ENCODE measurements at regions not wholly inside any gene's neighbourhood (a gene's known extent, or its start where the extent isn't known, plus 50 kb on each side); places are given as distances from the start of the nearest gene placed in this dataset.

DNA sequence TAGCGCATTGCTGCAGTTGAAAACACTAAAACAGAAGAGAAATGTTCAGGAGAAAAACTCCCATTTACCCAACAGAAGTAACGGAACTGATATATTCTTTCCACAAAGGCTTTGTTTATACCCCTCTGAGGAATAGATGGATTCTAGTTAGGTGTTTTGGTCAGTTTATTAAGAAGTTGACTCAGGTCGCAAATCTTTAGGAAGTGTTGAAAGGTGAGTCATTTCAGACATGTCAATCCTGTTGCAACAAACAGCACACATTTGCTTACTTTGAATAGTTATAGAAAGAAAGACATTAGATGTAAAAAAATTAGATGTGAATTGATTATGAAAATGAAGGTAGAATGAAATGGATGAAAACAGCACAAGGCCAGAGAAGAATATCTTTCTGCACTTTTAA is 941.0 kb downstream of the KCNJ2 start:
- DNase-seq: no peak

DNA sequence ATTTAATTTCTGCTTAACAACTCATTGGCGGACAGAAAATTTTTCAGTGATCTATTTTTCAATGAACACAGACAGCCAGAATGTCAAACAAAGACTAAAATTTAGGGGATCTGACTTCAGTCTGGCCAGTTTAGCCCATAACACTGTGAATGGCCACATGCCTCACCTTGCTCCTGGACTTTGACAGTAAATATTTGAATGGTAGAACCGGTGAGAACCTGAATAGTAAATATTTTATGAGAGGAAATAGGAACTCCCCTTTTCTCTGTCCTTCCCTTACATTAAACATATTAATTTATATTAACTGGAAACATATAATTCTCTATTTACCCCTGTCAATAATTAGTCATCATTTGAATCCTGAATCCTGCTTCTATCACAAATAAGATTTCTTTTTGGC is 942.1 kb downstream of the KCNJ2 start:
- no peak for DNase-seq

DNA sequence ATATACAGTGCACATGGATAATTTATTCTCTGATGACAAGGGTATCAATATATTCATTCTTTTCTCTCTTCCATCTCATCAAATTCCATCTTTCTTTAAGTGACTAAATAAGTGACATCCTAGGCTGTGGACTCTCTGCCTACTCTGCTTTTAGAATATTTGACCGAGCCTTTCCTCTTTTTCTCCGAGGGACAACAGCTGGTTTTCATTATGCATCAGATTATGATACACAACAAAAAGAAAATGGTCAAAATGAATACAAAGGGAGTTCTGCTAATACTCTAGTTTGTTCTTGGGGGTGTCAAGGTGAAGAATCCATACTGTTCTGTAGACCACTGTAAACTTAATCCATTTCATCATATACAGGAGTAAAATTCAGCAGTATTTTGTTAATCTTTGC is 942.6 kb downstream of the KCNJ2 start:
- DNase-seq: no peak

DNA sequence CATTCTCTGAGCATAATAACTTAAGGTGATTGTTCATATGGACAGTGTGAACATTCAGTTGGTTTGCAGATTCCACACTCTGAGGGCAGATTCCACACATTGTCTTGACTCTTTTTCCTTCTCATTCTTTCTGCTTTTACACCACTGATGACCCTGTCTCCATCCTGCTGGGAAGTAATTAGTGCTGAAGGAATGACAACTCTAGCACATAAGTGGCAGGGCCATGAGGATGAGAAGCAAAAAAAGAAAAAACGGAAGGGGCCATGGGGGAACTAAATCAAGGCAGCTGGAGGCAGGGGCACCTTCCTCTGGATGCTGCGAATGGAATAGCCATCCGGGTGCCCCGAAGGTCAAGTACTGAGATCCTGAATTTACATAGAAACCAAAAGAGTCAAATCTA is 944.0 kb downstream of the KCNJ2 start:
- no peak for DNase-seq

DNA sequence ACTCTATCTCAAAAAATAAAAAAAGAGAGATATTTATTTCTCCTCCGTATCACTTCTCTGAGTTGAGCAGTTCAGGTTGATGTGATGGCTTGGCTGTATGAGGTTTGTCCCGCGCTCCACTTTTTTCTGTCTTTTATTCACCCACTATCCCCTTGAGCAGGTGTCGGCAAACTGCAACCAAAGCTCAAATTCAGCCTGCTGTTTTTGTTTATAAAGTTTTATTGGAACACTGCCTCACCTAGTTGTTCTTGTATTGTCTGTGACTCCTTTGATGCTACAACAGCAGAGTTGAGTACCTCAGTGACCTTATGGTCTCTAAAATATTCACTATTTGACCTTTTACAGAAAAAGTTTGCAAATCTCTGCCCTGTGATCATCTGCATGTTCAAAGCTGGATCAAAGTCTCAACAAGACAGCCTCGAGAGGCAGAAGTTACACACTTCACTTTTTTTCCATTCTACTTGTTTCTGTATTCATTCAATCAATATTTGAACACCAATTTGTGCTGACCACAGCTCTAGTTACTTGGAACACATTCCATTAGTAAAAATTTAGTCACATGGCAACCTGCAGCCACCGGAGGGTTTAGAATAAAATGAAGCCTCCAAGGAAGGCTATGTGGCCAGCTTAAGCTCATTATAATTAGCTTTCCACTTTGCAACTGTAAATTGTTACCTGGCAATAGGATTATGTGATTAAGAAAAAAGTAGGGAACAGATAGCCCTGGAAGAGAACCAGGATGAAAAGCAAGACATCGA is 945.8 kb downstream of the KCNJ2 start:
- DNase-seq: no peak

DNA sequence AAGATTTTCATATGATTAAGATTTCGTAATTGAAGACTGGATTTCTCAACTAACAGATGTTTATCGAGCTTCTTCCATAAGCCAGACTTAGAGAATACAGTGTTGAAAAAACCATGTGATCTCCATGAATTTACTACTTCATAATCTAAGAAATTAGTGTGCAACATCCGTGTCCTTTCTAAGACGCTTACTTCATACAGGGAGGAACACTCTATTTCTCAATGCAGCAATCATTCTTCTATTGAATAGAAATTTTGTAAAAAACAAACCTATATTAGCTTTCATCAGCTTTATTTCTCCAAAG is 946.3 kb downstream of the KCNJ2 start:
- DNase-seq: no peak

DNA sequence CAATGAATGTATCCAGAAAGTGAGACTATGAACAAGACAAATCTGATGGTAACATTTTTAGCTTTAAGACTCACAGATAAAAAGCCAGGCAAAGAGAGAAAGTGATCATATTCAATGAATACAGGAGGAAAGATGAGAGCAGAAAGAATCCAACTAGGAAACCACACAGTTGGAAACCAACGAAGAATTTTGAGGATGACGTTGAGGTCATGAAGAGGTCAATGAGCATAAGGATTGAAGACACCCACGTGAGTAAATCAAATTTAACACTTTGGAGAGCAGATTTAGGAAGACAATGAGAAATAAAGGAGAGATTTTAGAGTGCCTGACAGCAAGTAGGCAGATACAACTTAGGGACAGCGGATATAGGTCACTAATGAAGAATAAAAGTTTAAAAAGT is 948.1 kb downstream of the KCNJ2 start:
- DNase-seq: no peak

DNA sequence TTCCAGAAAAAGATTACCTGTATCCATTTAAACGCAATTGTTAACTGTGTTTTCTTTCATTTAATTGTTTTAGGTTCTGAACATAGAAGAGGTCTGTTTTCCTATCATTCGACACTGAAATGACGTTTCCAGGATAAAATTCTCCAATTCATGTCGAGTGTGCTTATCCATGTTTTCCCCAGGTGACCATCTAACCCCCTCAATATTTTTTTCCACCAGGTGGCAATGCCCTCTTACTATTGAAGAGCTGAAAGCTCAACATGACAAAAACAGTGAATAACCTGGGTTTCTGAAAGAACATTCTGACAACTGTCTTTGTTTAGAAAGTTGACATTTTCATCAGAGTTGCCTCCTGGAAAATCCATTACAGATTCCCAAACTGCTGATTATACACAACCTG is 948.7 kb downstream of the KCNJ2 start:
- no peak for DNase-seq

DNA sequence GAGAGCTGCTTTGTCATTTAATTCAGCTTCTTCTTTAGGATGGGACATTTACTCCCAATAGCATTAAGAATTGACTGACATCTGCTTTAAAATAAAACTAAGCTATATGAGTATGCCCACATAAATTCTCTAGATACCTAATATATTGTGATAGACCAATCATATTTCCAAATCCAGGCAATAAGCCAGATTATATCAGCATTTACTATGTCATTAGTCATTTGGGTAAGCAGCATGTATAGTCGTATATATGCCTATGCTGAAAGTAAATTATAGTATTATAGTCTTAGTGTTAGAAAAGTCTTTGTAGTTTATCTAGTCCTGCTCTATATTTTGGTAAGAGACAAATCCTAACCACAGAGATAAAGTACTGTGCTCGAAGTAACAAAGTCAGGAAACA is 958.1 kb downstream of the KCNJ2 start:
- DNase-seq: no peak

DNA sequence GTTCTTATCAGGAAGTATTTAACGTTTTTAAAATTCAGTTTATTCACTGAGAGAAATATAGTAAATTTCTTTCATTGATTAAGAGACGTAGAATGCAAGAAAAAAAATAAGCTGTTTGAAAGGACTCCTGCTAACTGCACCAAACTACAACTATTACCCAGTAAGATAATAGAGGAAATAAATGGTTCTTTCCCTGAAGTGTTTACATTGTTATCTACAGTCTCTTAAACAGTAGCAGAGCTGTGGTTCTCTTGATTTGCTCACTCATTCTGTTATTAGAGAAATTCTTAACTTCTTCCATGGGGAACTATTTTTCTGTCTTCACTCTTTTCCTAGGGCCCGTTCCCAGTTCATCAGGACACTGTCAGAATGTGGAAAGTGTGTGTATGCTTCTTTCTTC is 973.0 kb downstream of the KCNJ2 start:
- no peak for DNase-seq

DNA sequence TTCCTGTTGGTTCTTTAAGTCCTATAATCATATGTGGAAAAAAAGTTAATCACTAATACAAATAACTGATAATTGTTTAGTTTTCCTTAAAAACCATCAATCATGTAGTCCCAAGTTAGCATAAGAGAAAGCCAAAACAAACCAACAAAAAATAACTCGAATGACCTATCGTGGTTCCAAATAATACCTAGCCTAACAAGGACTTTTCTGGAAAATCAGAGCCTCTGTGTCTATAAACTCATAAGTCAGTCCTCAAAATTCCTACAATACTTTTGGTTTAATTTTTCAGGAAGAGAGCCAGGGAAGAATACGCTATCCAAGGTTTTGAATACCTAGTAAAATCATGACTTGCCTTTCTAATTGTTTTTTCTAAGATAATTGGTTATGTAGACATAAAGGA is 975.3 kb upstream of the SOX9 start:
- no peak for DNase-seq

DNA sequence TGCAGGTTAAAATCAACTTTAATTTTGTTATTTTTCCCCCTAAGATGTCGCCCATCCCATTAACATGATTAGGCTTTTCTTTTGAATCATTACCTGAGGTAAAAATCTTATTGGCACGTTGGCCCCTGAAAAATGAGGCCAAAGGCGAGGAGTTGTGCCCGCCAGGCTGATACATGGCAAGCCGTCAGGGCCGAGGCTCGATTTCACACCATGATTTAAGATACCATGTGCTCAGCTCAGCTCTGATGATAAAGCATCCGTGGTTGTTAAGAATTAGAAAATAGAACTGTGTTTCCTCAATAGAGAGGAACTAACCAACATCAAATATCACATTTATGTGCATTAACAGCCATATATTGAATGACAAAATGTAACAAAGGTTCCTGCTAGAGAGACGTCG is 972.9 kb upstream of the SOX9 start:
- no peak for DNase-seq

DNA sequence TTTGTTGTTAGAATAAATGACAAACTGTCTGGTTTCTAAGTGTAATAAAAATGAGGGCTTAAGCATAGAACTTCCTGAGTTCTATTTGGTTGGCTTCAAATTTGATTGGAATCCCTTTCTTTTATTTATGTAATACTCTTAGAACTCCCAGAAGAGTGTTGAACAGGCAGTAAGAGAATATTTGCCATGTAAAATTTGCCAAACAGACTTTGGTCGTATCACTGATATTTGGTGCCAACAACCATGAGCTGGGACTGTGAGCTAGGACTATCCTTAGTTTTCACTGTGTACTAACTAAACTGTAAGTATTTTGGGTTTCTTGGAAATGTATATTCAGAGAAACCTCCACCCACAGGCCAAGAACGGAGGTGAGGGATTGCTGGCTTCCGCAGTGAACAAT is 971.2 kb upstream of the SOX9 start:
- DNase-seq: no peak

DNA sequence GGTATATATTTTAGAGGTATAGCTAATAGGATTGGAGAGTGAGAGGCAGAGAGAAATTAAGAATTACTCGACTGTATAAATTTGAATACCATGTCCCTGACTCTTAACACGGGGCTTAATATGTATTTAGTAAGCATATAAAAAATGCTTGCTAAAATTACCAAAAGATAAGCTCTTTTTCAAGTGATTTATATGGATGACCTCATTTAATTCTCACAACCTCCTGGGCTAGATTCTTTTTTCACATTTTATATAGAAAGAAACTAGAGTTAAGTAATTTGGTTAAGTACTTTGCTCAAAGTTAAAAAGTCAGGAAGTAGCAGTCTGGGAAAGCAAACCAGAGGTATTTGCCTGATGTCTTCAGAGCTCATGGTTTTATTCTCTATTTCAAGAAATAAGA is 963.5 kb upstream of the SOX9 start:
- no peak for DNase-seq

DNA sequence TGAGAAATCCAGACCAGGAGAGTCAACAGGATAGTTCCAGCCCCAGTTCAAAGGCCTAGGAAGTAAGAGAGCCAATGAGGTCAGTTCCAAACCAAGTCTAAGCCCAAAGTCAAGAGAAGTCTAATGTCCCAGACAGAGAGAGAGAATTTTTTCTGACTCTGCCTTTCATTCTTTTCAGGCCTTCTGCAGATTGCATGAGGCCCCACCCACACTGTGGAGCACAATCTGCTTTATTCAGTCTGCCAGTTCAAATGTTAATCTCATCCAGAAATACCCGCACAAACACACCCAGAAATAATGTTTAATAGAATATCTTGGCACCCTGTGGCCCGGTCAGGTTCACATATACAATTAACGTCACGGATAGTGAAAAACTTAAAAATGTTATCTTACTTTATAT is 962.4 kb upstream of the SOX9 start:
- no peak for DNase-seq

DNA sequence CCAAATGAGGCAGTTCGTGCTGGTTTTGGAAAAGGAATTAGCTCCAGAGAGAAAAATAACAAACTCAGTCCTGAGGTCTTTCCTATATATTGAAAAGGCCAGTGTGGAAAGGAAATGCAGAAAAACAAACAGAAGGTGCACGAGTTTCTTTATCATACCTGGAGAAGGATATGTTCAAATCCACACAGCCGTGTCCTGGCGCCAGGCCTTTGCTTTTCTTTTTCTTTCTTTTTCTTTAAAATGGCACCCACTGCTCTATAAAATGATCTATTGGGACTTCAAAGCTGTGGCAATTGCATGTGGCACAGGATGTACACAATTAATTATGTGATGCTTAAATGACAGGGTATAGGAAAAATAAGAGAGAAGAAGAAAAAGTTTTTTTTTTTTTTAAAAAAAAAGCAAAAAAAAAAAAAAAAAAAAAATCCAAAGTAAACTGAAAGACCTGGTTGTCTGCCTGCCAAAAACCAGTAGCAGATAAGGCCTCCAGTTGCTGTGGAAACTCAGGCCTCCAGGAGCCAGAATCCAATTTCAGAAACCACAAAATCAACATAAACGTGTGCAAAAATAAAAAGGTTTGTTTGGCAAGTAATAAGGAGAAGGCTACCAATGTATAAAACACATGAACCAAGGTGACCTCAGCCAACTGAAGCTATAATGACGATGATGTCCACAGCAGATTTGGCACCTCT is 957.6 kb upstream of the SOX9 start:
- no peak for DNase-seq

DNA sequence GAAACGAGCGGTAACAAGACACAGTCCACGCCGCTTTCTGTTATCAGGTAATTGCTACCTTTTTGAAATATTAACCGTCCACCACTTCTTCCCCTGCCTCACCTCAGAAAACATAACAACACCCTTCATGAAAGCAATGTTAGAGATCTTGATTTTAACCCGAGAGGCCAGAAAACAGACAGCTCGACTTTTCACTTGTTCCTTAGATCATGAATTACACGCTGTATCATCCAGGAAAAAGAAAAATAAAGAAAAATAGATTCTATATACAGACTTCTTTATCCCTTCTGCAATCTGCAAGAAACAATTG is 957.1 kb upstream of the SOX9 start:
- no peak for DNase-seq

DNA sequence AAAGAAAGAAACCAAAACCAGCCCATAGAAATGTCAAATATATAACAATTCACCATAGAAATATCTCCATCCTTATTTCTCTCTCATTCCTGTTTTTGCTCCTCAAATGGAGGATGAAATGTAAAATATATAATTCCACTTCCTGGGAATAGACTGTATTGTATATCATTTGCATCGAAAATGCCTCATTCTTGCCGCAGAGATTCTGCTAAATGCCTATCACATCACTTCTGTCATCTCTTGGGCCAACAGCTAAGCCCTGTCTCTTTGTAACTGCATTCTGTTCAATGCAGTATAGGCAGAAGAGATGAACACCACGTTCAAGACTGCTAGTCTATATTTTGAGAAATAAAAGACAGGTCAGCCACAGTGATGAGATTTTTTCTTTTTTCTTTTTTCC is 956.3 kb upstream of the SOX9 start:
- no peak for DNase-seq

DNA sequence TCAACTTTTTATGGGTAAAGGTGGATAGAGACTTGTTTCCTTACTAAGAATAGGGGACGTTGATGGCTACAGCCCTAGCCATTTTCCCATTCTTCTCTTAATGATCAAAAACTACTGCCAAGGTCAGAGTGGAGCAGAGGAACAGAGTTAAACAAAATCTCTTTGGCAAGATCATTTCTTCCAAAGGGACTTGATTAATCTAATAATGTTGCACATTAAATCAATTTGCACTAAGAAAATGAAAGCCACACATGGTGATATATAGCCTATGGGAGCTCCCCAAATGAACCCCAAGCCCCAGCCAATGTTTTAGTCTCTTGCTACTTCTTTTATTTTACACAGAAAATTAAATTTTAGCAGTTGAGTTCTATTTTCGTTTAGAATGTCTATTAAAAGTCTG is 954.5 kb upstream of the SOX9 start:
- no peak for DNase-seq

DNA sequence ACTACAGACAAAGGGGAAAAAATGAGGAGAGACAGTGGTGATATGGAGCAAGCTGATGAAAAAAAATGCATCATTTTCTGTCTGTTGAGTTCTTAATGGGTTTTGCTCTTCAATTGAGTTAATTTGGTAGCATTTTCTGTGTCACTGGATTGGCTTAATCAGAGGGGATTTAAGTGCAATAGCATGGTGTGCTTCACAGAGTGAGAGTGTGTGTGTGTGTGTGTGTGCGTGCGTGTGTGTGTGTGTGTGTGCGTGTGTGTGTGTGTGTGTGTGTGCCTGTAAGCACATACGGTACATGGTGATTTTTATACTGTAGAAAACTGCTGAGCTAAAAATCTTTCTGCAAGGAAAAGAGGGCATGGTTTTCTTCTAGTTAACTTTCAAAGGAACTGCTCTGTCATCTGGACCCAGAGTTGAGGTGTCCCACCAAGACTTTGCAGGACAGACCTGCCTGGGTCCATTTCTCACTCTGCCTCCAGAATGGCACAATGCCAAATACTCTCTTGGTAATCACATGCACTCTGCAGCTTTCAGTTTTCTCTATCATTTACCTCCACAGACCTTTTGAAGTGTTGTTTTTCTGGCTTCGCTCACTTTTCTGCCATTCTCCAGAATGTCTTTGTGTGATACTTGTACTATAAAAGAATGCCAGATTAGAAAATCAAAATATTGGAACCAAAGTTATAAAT is 952.6 kb upstream of the SOX9 start:
- no peak for DNase-seq

DNA sequence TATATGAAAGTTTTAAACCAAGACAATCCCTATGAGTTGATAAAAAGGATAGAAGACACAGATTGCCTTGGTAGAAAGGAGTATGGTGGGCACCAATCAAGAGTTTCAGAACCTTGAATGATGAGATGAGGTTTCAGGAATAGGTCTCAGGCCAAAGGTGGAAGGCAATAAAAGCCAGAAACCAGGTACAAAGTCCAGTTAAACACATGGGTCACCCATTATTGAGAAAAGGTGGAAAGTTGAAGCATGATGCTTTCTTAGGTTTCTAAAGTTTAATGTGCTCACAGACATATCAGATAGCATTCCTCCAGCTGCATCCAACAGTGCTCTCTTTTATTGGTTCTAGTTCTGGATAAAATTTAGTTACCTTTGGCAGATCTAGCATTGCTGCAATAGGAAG is 950.8 kb upstream of the SOX9 start:
- DNase-seq: no peak

DNA sequence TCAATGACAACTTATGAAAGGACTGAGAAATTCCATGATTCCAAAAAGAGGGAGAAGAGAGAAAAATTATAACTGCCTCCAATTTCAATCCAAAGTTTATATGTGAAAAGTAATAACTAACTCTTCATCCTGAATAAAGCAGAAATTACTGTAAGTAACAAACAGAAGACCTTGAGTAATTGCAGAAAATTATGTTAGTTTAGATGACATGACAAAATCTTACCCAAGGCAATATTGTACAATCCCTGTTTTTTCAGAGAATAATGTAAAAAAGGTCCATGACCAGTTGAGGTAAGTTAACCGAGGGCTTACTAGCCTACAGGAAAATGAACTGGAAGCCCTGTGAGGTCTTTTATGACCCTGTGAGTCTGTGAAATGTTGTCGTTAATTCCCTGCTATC is 949.5 kb upstream of the SOX9 start:
- DNase-seq: no peak

DNA sequence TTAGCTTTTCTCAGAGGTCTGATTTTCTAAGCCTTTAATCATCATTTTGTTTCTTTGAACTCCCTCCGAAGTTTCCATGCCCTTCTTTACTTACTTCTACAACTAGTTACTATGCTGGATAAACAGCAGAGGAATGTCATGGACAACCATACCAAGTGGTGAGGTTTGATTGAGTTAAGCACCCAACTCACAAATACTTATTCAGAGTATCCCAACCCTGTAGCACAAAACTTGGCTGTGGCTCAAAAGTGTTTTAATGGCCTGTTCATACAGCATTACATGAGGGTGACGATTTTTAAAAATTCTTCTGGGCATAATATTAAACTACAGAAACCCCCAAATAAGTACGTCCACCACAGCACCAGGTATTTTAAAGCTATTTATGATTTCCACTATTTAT is 946.8 kb upstream of the SOX9 start:
- DNase-seq: no peak

DNA sequence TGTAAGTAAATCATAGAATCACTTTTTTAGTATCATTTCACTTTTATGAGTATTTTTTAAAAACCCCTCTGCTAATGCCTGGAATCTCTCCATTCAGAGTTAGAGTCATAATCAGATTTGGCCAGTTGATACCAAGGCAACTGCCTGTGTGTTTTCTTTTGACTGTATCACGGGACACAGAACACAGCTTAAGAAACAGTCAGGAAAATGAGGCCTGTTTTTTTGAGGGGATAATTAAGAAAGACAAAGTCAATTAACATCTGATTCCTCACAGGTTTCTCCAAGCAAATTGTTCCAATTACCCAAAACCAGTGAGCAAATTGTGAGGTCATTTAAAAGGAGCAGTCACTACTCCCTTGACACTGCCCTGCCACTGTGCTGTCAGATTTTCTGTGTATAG is 944.5 kb upstream of the SOX9 start:
- no peak for DNase-seq

DNA sequence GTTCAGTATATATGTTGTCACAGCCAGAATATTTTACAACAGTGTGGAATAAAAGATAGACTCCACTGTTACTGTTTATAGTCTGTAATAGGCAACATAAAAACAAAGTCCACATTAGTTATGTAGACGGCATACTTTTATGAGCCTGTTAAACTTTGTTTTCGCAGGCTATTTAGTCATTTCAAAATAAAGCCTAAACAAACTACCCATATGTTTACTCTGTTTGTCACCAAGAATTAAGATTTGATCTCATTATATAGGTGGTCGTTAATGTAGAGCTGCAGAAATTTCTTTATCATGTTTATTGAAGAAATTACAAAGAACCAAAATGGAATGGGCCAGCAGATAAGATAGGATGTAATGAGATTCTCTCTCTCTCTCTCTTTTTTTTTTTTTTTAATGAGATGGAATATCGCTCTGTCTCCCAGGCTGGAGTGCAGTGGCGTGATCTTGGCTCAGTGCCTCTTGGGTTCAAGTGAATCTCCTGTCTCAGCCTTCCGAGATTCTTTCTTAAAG is 943.8 kb upstream of the SOX9 start:
- DNase-seq: no peak
